Motor neuron (in vitro differentiated cells): ENCODE measurements at regions not wholly inside any gene's neighbourhood (a gene's known extent, or its start where the extent isn't known, plus 50 kb on each side); places are given as distances from the start of the nearest gene placed in this dataset.
"Not testable (repeated sequence)": the region's sequence is repeated elsewhere in the genome, so short reads cannot be mapped to it uniquely, and the experiment has no call there.

Experiments used
- ATAC-seq, 8 experiments: fragments of 200-7000 bp; cut with Tn5 transposase; replicated peaks in 6 of 8; 2 replicates each; pipeline ENCODE4 v1.8.0; 2021; ENCODE audit warnings: mild to moderate bottlenecking in 8 of 8, moderate library complexity in 8 of 8
- H3K27ac ChIP-seq, 2 donors: fragments of 250-450 bp; sonication (Bioruptor Pico); 2 replicates each; pipeline ENCODE4 v1.9.0; 2021; ENCODE audit warnings: antibody characterized with exemption in 2 of 2, mild to moderate bottlenecking in 2 of 2, moderate library complexity in 1 of 2
- H3K4me1 ChIP-seq, 2 donors: fragments of 250-450 bp; sonication (Bioruptor Pico); replicated peaks in 1 of 2; 2 replicates each; pipeline ENCODE4 v1.6.1; 2021; ENCODE audit warnings: antibody characterized with exemption in 2 of 2, mild to moderate bottlenecking in 2 of 2, moderate library complexity in 1 of 2
- H3K4me3 ChIP-seq, 5 donors: fragments of 250-450 bp; sonication (Bioruptor Pico); 2 replicates each; pipeline ENCODE4 v1.9.0; 2021; ENCODE audit warnings: antibody characterized with exemption in 5 of 5, mild to moderate bottlenecking in 5 of 5, moderate library complexity in 4 of 5
- WGBS, 10 experiments: fragments of 450-650 bp; shearing (Covaris generic); methylation state at CpG; one replicate each; pipeline ENCODE4 v1.0.0; 2022; 5-methylcytosine and 5-hydroxymethylcytosine counted together
- in situ Hi-C, 9 experiments: fragments of 400-800 bp; cut with MboI; loops; one replicate each; pipeline ENCODE4 v1.15.0; 2021; ENCODE audit warnings: low sequenced_read_pairs in 9 of 9, low pct_unique_long_range_greater_than_20kb in 2 of 9; ENCODE audit not compliant: unreplicated experiment in 9 of 9

DNA sequence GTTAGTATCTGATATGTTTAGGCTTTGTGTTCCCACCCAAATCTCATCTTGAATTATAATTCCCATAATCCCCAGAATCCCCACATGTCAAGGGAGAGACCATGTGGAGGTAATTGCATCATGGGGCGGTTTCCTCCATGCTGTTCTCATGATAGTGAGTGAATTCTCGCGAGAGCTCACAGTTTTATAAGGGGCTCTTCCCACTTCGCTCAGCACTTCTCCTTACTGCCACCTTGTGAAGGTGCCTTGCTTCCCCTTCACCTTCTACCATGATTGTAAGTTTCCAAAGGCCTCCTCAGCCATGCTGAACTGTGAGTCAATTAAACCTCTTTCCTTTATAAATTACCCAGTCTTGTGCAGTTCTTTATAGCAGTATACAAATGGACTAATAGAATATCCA, 371.9 kb upstream of the CCDC54 start:
- WGBS, 10 experiments, result 53 to 100% (median 62%) methylated on average over 1 to 4 of the region's 4 CpGs; no CpG with 5 or more reads in 4 of the 10 experiments
- in situ Hi-C loops, ATAC-seq, H3K4me3 ChIP-seq, H3K4me1 ChIP-seq, H3K27ac ChIP-seq: not testable (repeated sequence)

DNA sequence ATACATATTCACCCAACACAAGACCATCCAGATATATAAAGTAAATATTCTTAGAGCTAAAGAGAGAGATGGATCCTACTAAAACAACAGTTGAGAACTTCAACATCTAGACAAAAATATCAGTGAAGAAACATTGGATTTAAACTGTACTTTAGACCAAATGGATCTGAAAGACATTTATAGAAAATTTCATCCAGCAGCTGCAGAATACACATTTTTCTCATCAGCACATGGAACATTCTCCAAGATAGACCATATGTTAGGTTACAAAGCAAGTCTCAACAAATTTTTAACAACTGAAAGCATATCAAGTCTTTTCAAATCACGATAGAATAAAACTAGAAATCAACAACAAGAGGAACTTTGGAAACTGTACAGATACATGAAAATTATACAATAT, 369.0 kb upstream of the CCDC54 start:
- no peak overlapping the region for H3K27ac ChIP-seq
- H3K4me3 ChIP-seq, result no peak overlapping the region
- in situ Hi-C loops, result no loop called here
- 0 to 100% (median 73%) methylated on average over 1 of the region's 1 CpG for WGBS, 10 experiments
- no peak for ATAC-seq
- no peaks in the 10 kb centered on the region for H3K4me1 ChIP-seq

DNA sequence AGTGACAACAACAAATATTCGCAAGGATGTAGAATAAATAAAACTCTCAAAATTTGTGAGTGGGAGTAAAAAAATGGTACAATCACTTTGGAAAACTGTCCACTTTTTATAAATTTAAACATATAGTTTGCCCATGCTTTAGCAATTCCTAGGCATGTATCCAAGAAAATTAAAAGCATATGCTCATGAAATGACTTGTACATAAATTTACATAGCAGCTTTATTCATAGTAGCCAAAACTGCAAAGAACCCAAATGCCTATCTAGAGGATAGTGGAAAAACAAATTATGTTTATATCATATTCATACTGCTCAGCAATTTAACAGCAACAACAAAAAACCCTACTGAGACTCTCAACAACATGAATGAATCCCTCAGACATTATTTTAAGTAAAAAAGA, 363.6 kb upstream of the CCDC54 start:
- peak in 3 of 8 experiments; percentile 66 to 97 (median 67) for ATAC-seq
- WGBS, 10 experiments, result 0 to 93% (median 75%) methylated on average over 1 of the region's 1 CpG; no CpG with 5 or more reads in 1 of the 10 experiments
- in situ Hi-C loops, result no loop called here
- no peaks in the 10 kb centered on the region for H3K4me1 ChIP-seq
- no peak overlapping the region for H3K4me3 ChIP-seq
- no peak overlapping the region for H3K27ac ChIP-seq

DNA sequence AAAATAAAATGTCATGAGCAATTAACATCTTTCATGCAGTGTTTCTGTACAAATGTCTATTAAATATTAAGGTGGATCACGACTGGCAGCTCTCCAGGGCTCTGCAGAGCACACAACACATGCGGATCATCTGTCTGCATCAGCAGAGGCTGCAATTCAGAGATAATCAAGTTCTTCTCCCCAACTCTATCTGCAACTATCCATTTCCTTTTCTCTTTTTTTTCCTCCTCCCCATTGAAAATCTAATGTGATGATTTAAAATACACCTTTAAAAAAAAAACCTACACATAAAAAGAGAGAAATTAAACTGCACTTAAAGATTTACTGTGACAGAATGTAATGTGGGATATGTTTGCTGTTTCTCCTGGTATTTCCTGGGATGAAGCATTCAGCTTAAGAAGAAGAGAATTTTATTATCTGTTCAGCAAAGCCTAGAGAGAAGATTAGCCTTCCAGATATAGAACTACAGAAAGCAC, 352.6 kb upstream of the CCDC54 start:
- no peak overlapping the region for H3K27ac ChIP-seq
- H3K4me1 ChIP-seq, result peaks cover 0 to 2% of the 10 kb centered on the region in 2 donors
- in situ Hi-C loops, result no loop called here
- H3K4me3 ChIP-seq, result no peak overlapping the region
- 0 to 100% (median 56%) methylated on average over 1 to 2 of the region's 2 CpGs; no CpG with 5 or more reads in 1 of the 10 experiments for WGBS, 10 experiments
- peak in 3 of 8 experiments; percentile 37 to 67 (median 52) for ATAC-seq

DNA sequence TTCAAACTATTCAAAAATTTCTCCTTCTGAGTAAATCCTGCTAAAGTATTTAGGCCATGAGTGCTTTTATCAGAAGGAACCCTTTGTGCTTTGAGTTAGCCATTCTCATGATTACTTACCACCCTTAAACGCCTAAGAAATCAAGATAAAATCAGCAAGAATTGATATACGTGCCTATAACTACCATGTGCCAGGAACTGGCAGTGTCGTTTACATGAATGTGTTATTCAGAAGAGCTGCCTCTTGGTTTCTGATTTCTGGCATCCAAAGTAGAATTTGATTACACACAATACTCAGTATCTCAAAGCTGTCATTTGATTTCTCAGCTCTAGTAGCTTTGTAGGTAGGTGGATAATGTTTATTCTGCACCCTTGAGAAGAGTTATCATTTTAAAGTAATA, 351.3 kb upstream of the CCDC54 start:
- in situ Hi-C loops, result no loop called here
- ATAC-seq, result no peak
- no peak overlapping the region for H3K4me3 ChIP-seq
- H3K4me1 ChIP-seq, result peaks cover 0 to 2% of the 10 kb centered on the region in 2 donors
- no peak overlapping the region for H3K27ac ChIP-seq
- 8 to 90% (median 59%) methylated on average over 1 to 3 of the region's 3 CpGs for WGBS, 10 experiments

DNA sequence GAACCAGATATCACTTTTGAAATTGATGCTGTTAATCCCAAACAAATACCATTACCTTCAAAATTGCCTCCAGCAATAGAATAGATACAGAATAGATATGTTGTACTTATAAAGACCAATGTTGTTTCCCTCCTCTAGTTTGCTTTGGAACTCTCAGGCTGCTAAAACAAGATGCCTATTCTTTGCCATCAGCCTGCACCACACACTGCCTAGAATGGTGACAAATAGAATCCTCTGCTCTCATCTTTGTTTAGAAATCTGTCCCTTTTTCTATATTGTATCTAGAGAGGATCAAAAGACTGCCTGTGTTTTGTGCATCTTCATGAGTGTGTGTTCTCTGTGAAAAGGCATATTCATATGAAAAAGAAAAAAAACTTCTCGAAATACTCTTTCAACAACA, 349.2 kb upstream of the CCDC54 start:
- Histone ChIP-seq H3K4me1 (peaks cover 0 to 2% of the 10 kb centered on the region in 2 donors), H3K4me3 (no peak overlapping the region), H3K27ac (no peak overlapping the region)
- WGBS, 10 experiments, result 0 to 100% (median 69%) methylated on average over 1 of the region's 1 CpG; no CpG with 5 or more reads in 2 of the 10 experiments
- in situ Hi-C loops, result no loop called here
- no peak for ATAC-seq

DNA sequence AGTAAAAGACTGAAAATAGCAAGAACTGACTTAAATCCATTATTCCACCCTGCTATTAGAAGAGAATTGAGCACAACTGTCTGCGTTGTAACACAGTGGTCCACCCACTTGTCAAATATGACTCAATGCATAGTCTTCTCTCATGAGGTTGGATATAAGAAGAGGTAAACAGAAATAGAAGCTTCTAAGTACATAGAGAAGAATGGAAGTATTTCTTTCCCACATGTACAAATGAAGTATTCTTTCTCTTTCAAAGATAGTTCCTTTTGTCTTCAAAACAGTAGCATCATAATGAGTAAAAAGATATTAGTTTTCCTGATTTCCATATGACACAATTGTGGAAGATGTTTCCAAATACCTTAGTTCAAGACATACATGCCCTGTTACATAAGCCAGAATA, 348.6 kb upstream of the CCDC54 start:
- Histone ChIP-seq H3K4me1 (peaks cover 0 to 2% of the 10 kb centered on the region in 2 donors), H3K27ac (no peak overlapping the region), H3K4me3 (no peak overlapping the region)
- no peak for ATAC-seq
- WGBS, 10 experiments, result 20 to 100% (median 82%) methylated on average over 1 of the region's 1 CpG; no CpG with 5 or more reads in 2 of the 10 experiments
- in situ Hi-C loops, result no loop called here

DNA sequence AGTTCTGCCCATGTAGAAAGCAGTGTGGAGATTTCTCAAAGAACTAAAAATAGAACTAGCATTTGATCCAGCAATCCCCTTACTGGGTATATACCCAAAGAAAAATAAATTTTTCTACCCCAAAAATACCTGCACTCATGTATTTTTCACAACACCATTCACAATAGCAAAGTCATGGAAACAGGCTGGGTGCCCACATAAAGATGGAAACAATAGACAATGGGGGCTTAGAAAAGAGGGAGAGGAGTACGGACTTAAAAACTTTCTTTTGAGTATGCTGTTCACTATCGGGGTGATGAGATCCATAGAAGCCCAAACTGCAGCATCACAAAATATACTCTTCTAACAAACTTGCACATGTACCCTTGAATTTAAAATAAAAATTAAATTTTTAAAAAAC, 345.1 kb upstream of the CCDC54 start:
- no peak for ATAC-seq
- Histone ChIP-seq H3K27ac (no peak overlapping the region), H3K4me3 (no peak overlapping the region), H3K4me1 (no peaks in the 10 kb centered on the region)
- in situ Hi-C loops, result no loop called here
- WGBS, 10 experiments, result 40 to 100% (median 93%) methylated on average over 1 to 2 of the region's 2 CpGs; no CpG with 5 or more reads in 2 of the 10 experiments

DNA sequence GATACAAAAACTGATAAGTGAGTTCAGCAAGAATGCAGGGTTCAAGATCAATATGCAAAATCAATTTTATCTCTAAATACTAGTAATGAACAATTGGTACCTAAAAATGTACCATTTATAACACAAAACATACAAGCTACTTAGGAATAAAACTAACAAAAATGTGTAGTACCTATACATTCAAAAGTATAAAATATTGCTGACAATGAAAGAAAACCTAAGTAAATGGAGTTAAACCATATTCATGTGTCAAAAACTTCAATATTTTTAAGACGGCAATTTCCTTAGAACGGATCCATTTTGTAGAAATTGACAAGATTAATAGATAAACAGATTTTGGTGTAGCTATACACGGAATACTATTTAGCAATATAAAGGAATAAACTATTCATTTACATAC, 343.1 kb upstream of the CCDC54 start:
- in situ Hi-C loops, result no loop called here

DNA sequence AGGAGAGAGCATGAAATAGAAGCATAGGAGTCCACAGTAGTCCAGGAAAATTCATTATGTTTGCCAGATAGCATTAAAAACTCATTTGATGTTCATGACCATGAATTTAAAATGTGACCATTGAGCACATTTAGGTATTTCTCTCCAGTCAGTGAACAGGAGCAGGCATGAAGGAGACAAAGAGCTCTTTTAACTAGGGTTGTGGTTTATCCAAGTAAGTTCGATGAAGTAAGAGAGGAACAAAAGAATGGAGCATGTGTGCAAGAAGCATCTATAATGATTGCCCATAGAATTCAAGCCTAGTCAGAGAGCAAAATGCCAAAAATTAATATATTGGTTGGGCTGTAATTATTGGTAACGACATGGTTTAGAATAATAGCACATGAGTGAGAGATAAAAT, 342.1 kb upstream of the CCDC54 start:
- Histone ChIP-seq H3K4me3 (no peak overlapping the region), H3K27ac (no peak overlapping the region), H3K4me1 (no peaks in the 10 kb centered on the region)
- ATAC-seq, result no peak
- WGBS, 10 experiments, result 60 to 100% (median 71%) methylated on average over 1 to 2 of the region's 2 CpGs; no CpG with 5 or more reads in 1 of the 10 experiments
- in situ Hi-C loops, result no loop called here

More for the DNA sequence above, 343.1 kb upstream of the CCDC54 start:
- WGBS, 10 experiments, result 55 to 100% (median 82%) methylated on average over 1 to 3 of the region's 3 CpGs
- H3K27ac ChIP-seq, result no peak overlapping the region
- H3K4me1 ChIP-seq, result no peaks in the 10 kb centered on the region
- ATAC-seq, result no peak
- H3K4me3 ChIP-seq, result no peak overlapping the region

DNA sequence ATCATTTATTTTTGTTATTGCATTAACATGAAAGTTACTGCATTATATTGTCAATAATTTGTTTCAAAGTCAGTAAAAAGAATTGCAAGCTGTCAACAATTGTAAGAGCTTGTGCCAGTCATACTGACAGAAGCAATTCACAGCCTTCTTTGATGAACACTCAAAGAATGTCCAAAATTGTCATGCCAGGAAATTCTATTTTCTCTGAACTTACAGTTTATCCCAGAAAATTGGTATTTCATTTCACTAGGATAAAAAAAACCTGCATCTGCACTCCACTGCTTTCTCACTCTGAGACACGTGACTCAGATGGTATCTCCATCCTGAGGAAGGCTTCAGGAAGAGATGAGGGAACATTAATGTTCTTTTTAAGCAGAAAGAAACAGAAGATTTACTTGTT, 332.6 kb upstream of the CCDC54 start:
- WGBS, 10 experiments, result 17 to 100% (median 80%) methylated on average over 1 of the region's 1 CpG; no CpG with 5 or more reads in 1 of the 10 experiments
- peak in 1 of 8 experiments; percentile 14 for ATAC-seq
- no peak overlapping the region for H3K27ac ChIP-seq
- no peak overlapping the region for H3K4me3 ChIP-seq
- H3K4me1 ChIP-seq, result peaks cover 0 to 5% of the 10 kb centered on the region in 2 donors
- in situ Hi-C loops, result no loop called here

DNA sequence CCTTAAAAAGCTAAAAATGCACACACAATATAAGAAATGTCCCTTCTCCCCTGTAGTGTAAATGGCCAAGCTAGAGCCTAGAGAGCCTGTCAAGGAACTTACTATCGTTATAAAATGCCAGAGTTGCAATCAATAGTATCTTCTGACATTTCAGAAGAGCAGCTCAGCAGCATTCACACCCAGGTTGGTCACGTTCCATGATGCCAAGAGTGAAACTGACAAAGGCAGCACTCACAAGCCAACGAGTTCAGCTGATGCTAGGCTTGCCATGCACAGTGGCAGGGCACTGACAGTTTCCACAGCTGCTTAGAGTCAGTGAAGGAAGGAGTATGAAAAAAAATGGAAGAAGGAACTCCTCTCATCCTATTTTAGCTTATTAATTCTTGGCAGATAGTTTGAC, 331.4 kb upstream of the CCDC54 start:
- 22 to 93% (median 71%) methylated on average over 2 to 3 of the region's 3 CpGs; no CpG with 5 or more reads in 3 of the 10 experiments for WGBS, 10 experiments
- Histone ChIP-seq H3K4me3 (no peak overlapping the region), H3K27ac (no peak overlapping the region), H3K4me1 (peaks cover 0 to 5% of the 10 kb centered on the region in 2 donors)
- peak in 1 of 8 experiments; percentile 14 for ATAC-seq
- in situ Hi-C loops, result no loop called here

DNA sequence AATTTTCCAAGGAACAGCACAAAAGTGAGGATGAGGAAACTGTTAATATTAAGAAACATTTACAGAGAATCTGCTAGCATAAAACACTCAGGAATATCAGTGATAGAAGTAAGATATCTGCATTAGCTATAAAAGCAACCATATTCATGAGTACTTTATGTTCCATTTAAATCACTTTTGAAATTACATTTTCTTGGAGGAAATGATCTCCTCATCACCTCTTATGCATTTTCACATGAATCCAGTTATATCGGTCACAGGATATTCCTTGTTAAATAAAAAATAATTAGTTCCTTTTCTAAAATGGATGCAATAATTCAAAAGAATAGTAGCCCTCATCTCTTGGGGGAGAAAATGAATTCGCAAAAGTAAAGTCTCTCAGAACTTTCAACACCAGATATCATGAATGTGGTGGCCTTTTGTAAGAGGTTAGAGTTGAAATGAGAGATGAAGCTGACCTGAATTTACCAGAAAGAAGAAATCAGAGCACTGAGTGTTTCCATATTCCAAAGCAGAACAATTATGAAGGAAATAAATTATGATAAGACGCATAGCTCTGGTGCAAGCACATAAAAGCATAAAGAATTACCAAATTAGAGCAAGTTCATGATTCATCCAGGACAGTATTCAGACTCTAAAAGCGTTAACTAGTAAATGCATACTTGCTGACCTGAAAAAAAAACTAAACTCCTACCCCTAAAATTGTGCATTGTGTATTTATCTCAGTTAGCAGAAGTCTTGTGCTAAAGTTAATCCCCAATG, 321.9 kb upstream of the CCDC54 start:
- ATAC-seq, result peak in 6 of 8 experiments; percentile 18 to 90 (median 70)
- 7 to 97% (median 75%) methylated on average over 2 to 4 of the region's 4 CpGs for WGBS, 10 experiments
- peaks cover 0 to 10% of the 10 kb centered on the region in 2 donors for H3K4me1 ChIP-seq
- no peak overlapping the region for H3K4me3 ChIP-seq
- no peak overlapping the region for H3K27ac ChIP-seq
- in situ Hi-C loops, result loop anchor here in 3 of 9 experiments (25.0 kb wide), 3 partner anchors 218 to 443 kb away; no protein-coding TSS in a partner anchor
